Aorta (tissue), 5 donors: ENCODE measurements at regions not wholly inside any gene's neighbourhood (a gene's known extent, or its start where the extent isn't known, plus 50 kb on each side); places are given as distances from the start of the nearest gene placed in this dataset.

ENCODE experiments used
- ATAC-seq: fragments of 200-7000 bp; cut with Tn5 transposase; one replicate; pipeline ENCODE4 v1.9.1; 2022; ENCODE audit warnings: moderate library complexity; ENCODE audit not compliant: low FRiP score
- DNase-seq, 2 donors: peaks; one replicate each; pipeline ENCODE4 v3.0.0-alpha.2; 2020
- H3K27ac ChIP-seq, 2 donors: one replicate each; pipeline ENCODE4 v1.5.1; 2013; ENCODE audit warnings: low read length in 2 of 2, mild to moderate bottlenecking in 2 of 2, moderate library complexity in 2 of 2, control low read depth in 1 of 2, inconsistent platforms in 1 of 2, low read depth in 1 of 2
- H3K27me3 ChIP-seq, 2 donors: one replicate each; pipeline ENCODE4 v1.6.1; 2013; ENCODE audit warnings: control low read depth in 1 of 2, low read length in 1 of 2, mild to moderate bottlenecking in 1 of 2, moderate library complexity in 1 of 2; ENCODE audit not compliant: insufficient read depth in 2 of 2, control insufficient read depth in 1 of 2
- H3K36me3 ChIP-seq, 2 donors: one replicate each; pipeline ENCODE4 v1.6.1; 2013; ENCODE audit warnings: control low read depth in 1 of 2, low read length in 1 of 2, mild to moderate bottlenecking in 1 of 2; ENCODE audit not compliant: insufficient read depth in 2 of 2, control insufficient read depth in 1 of 2
- H3K4me1 ChIP-seq, 2 donors: one replicate each; pipeline ENCODE4 v1.6.1; 2013; ENCODE audit warnings: low read length in 2 of 2, control low read depth in 1 of 2, mild to moderate bottlenecking in 1 of 2, moderate library complexity in 1 of 2; ENCODE audit not compliant: insufficient read depth in 2 of 2, control insufficient read depth in 1 of 2
- H3K4me3 ChIP-seq, 2 donors: one replicate each; pipeline ENCODE4 v1.5.1; 2013; ENCODE audit warnings: low read length in 2 of 2, control low read depth in 1 of 2, mild to moderate bottlenecking in 1 of 2
- H3K9me3 ChIP-seq: one replicate; pipeline ENCODE4 v1.6.1; 2013; ENCODE audit warnings: mild to moderate bottlenecking, low read length; ENCODE audit not compliant: control insufficient read depth
- WGBS, 2 donors: extraction: QIAGEN DNeasy Blood & Tissue Kit; methylation state at CpG; one replicate each; pipeline ENCODE4 v1.1.7; 2013; 5-methylcytosine and 5-hydroxymethylcytosine counted together
- intact Hi-C, 2 donors: fragments of 100-400 bp; cut with DNase I; formaldehyde crosslinking; loops; one replicate each; pipeline versions ENCODE4 v1.14.2 to v1.15.0; 2022
- donor health status: healthy with polysubstance abuse.
- donor health status: Bipolar disorder and iron deficiency.
- donor health status: DM: no; HTN: no; CAD: no.
- donor health status: DM: no; HTN: no; CAD: no.
- donor health status: DM: yes; HTN: yes; CAD: no.

DNA sequence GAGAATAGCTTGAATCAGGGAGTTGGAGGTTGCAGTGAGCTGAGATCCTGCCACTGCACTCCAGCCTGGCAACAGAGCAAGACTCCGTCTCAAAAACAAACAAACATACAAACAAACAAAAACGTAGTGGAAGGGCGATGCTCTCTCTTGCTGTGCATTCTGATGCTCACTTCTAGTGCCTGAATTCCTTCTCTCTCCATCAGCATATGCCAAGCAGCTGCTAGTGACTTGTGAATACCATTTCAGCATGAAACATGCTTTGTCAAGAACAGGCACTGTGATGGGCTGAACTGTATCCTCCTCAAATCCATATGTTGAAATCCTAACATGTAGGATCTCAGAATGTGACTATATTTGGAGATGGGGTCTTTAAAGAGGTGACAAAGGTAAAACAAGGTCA is 537.1 kb upstream of the AMELY start:
- 65% methylated on average over 3 of the region's 3 CpGs; no CpG with 5 or more reads in 1 of the 2 donors for WGBS, 2 donors
- H3K4me1 ChIP-seq, result peaks cover 0 to 2% of the 10 kb centered on the region in 2 donors
- H3K4me3 ChIP-seq, result no peak overlapping the region
- no peak for ATAC-seq
- no peak for DNase-seq
- intact Hi-C loops, result no loop called here
- H3K36me3 ChIP-seq, result no peaks in the 10 kb centered on the region
- no peaks in the 10 kb centered on the region for H3K27me3 ChIP-seq
- no peaks in the 10 kb centered on the region for H3K9me3 ChIP-seq
- peak overlapping the region in 1 of 2 donors; percentile 44 for H3K27ac ChIP-seq

- ATAC-seq, result no peak
- H3K4me1 ChIP-seq, result peaks cover 0 to 2% of the 10 kb centered on the region in 2 donors
- 30% methylated on average over 8 of the region's 8 CpGs; no CpG with 5 or more reads in 1 of the 2 donors for WGBS, 2 donors
Measured at GRCh38 chrY:7447881-7448516, 536.4 kb upstream of the AMELY start.

GRCh38 chrY:7444141-7444540 is 532.6 kb upstream of the AMELY start:
- ATAC-seq, result no peak
- H3K9me3 ChIP-seq, result no peaks in the 10 kb centered on the region
- intact Hi-C loops, result no loop called here
- no peaks in the 10 kb centered on the region for H3K36me3 ChIP-seq
- DNase-seq, result no peak
- H3K4me1 ChIP-seq, result no peaks in the 10 kb centered on the region
- H3K4me3 ChIP-seq, result no peak overlapping the region
- no peak overlapping the region for H3K27ac ChIP-seq
- H3K27me3 ChIP-seq, result no peaks in the 10 kb centered on the region
- WGBS, 2 donors, result 77% methylated on average over 3 of the region's 3 CpGs; no CpG with 5 or more reads in 1 of the 2 donors

More at GRCh38 chrY:7447881-7448516, 536.4 kb upstream of the AMELY start:
- Histone ChIP-seq H3K4me3 (no peak overlapping the region), H3K36me3 (no peaks in the 10 kb centered on the region), H3K27me3 (no peaks in the 10 kb centered on the region), H3K9me3 (no peaks in the 10 kb centered on the region), H3K27ac (no peak overlapping the region)
- no peak for DNase-seq
- intact Hi-C loops, result no loop called here

GRCh38 chrY:7440796-7441530 is 529.4 kb upstream of the AMELY start:
- H3K27ac ChIP-seq, result no peak overlapping the region
- H3K9me3 ChIP-seq, result no peaks in the 10 kb centered on the region
- no peaks in the 10 kb centered on the region for H3K27me3 ChIP-seq
- no peaks in the 10 kb centered on the region for H3K36me3 ChIP-seq
- WGBS, 2 donors, result 33% methylated on average over 4 of the region's 4 CpGs; no CpG with 5 or more reads in 1 of the 2 donors
- no peaks in the 10 kb centered on the region for H3K4me1 ChIP-seq
- DNase-seq (no peak), ATAC-seq (no peak)
- intact Hi-C loops, result no loop called here
- no peak overlapping the region for H3K4me3 ChIP-seq

DNA sequence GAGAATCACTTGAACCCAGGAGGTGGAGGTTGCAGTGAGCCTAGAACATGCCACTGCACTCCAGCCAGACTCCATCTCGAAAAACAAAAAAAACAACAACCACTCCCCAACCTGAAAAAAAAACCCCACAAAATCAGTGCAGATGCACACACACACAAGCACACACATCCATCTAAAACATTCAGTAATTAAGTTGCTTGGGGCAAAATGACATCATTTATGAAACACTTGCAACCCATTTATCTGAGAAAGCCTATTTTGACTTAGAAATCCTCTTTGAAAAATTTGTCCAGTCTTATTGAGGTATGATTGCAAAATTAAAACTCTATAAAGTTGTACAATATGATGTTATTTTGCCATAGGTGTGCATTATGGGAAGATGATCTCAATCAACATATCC is 525.5 kb upstream of the AMELY start:
- Histone ChIP-seq H3K4me1 (no peaks in the 10 kb centered on the region), H3K36me3 (no peaks in the 10 kb centered on the region), H3K4me3 (no peak overlapping the region), H3K27ac (no peak overlapping the region), H3K27me3 (no peaks in the 10 kb centered on the region), H3K9me3 (no peaks in the 10 kb centered on the region)
- intact Hi-C loops, result no loop called here
- WGBS, 2 donors, result 89% methylated on average over 1 of the region's 1 CpG; no CpG with 5 or more reads in 1 of the 2 donors
- ATAC-seq (no peak), DNase-seq (no peak)

DNA sequence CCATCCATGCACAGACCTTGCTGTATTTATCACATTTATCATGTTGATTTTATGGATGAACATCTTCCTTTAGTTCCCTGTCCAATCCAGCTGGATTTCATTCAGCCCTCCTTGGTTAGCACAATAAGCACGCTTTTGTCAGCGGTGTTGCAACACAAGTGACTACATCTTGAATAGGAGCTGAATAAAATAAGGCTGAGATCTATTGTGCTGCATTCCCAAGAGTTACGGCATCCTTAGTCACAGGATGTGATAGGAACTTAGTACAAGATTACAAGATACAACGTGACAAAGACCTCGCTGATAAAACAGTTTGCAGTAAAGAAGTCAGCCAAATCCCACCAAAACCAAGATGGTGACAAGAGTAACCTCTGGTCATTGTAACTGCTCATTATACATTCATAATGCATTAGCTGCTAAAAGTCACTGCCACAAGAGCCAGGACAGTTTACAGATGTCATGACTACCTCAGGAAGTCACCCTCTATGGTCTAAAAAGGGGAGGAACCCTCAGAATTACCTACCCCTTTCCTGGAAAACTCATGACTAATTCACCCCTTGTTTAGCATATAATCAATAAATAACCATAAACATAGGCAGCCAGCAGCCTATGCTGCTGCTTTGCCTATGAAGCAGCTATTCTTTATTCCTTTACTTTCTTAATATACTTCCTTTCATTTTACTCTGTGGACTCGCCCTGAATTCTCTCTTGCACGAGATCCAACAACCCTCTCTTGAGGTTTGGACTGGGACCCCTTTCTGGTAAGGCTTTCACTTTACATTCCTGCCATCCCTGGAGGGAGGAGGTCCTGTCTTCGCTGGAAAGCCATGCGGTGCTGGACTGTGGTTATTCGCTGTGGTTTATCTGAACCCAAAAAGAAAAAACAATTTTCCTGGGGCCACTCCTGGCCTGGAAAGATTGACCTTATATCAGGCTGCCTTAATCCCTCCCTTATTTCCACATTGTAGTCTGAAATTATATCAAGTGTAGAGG is 522.6 kb upstream of the AMELY start:
- H3K36me3 ChIP-seq, result no peaks in the 10 kb centered on the region
- H3K4me1 ChIP-seq, result no peaks in the 10 kb centered on the region
- no peak for ATAC-seq
- 85% methylated on average over 10 of the region's 10 CpGs; no CpG with 5 or more reads in 1 of the 2 donors for WGBS, 2 donors
- H3K27ac ChIP-seq, result no peak overlapping the region
- intact Hi-C loops, result no loop called here
- no peak overlapping the region for H3K4me3 ChIP-seq
- no peaks in the 10 kb centered on the region for H3K27me3 ChIP-seq
- H3K9me3 ChIP-seq, result no peaks in the 10 kb centered on the region
- no peak for DNase-seq

DNA sequence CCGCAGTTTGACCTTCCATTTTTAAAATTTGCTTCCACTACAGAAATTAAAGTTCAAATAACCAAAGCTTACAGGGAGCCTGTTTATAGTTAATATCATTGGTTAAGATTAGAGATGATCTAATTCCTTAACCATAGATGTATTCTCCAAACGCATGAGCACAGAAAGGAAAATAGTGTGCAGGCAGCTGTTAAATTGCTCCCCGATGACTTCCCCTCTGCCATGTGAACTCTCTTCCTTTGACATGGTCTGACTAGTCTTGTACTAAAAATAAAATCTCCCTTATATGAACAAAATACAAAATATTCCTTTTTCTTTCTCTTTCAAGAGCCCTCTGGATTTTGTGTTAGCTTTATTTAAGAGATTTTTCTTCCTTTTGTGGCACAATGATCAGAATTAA is 507.6 kb upstream of the AMELY start:
- Histone ChIP-seq H3K27me3 (no peaks in the 10 kb centered on the region), H3K4me1 (no peaks in the 10 kb centered on the region), H3K27ac (no peak overlapping the region), H3K9me3 (no peaks in the 10 kb centered on the region), H3K36me3 (no peaks in the 10 kb centered on the region), H3K4me3 (no peak overlapping the region)
- ATAC-seq (no peak), DNase-seq (no peak)
- 49% methylated on average over 3 of the region's 3 CpGs; no CpG with 5 or more reads in 1 of the 2 donors for WGBS, 2 donors
- intact Hi-C loops, result no loop called here

DNA sequence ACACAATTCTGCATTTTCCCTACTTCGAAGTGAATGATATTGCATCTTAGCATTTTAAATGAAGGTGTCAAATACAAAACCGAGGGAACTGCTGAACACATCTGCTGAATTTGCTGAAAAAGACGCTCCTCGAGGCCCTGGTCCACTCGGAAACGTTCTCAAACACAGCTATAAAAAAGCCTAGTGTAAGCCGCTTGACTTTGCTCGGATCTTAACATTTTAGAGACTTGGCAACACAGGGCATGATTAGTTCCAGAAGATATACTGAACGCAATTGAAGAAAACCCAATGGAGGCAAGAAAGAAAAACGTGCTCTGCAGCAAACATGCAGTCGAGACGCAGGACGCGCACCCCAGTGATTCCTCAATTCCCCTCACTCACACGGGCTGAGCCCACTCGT is 506.4 kb upstream of the AMELY start:
- no peaks in the 10 kb centered on the region for H3K9me3 ChIP-seq
- ATAC-seq (no peak), DNase-seq (no peak)
- WGBS, 2 donors, result 88% methylated on average over 16 of the region's 16 CpGs; no CpG with 5 or more reads in 1 of the 2 donors
- no peak overlapping the region for H3K27ac ChIP-seq
- no peaks in the 10 kb centered on the region for H3K4me1 ChIP-seq
- no peak overlapping the region for H3K4me3 ChIP-seq
- no peaks in the 10 kb centered on the region for H3K27me3 ChIP-seq
- H3K36me3 ChIP-seq, result no peaks in the 10 kb centered on the region
- intact Hi-C loops, result no loop called here
